ENCODE measurements at regions not wholly inside any gene's neighbourhood (a gene's known extent, or its start where the extent isn't known, plus 50 kb on each side); places are given as distances from the start of the nearest gene placed in this dataset.

DNA sequence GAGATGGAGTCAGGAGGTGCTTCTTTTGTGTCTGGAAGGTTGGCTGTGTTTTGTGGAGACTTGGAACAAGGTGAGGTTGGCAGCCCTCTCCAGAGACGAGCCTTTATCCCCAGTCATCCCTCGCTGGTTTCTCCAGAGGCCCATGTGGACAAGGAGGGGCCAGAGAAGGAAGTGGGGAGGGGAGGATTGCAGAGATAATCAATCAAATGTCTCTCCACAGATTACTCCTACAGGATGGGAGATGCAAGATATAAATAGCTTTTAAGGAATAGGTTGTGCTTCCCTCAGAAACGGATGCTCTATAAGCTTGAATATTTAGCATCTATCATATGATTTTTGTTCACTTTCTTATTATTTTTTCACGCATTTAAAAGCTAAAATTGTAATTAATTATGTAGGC lies 70.4 kb upstream of the VWDE start:
- Mint-ChIP-seq H3K36me3 (ENCODE audit: low read depth) (no peaks in the 10 kb centered on the region), H3K4me3 (no peak overlapping the region), H3K27ac (no peak overlapping the region), H3K9me3 (no peaks in the 10 kb centered on the region; the same call in 1 of the 2 replicates), H3K4me1 (ENCODE audit: low read depth) (peaks cover 6% of the 10 kb centered on the region; the same call in 1 of the 2 replicates), H3K27me3 (ENCODE audit: insufficient read depth) (peaks cover 2% of the 10 kb centered on the region; the same call in 1 of the 2 replicates)
- no peak for TF ChIP-seq CTCF (IDR thresholded peaks at IDR 0.05)
- DNase-seq, result no peak

- no peak overlapping the region; the same call in 1 of the 2 replicates for H3K27ac Mint-ChIP-seq
- H3K36me3 Mint-ChIP-seq (ENCODE audit: low read depth), result no peaks in the 10 kb centered on the region
- peaks cover 2% of the 10 kb centered on the region; the same call in 1 of the 2 replicates for H3K27me3 Mint-ChIP-seq (ENCODE audit: insufficient read depth)
- peaks cover 6% of the 10 kb centered on the region; the same call in 1 of the 2 replicates for H3K4me1 Mint-ChIP-seq (ENCODE audit: low read depth)
- TF ChIP-seq CTCF (IDR thresholded peaks at IDR 0.05), result no peak
- H3K4me3 Mint-ChIP-seq, result peak overlapping the region; percentile 51; the same call in 1 of the 2 replicates
- no peaks in the 10 kb centered on the region for H3K9me3 Mint-ChIP-seq
- DNase-seq, result no peak
These were observed 71.8 kb upstream of the VWDE start for GRCh38 chr7:12475362-12476063.

DNA sequence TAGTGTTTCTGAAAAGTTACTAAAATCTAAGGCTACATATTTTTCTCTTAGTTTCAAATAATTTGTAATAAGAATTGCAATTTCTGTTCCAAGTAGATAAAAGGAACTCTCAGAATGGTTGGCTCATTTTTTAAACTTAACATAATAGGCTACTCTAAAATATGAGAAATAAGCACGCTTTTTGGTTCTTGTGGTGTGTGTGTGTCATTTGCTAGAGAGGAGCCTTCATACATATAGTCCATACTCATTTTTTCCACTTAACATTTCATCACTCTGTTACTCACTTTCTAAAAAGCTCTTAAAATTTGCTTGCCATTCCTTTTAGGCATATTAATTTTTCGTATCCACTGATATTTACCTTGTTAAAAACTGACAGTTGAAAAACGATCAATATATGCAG lies 74.0 kb upstream of the VWDE start:
- H3K9me3 Mint-ChIP-seq, result no peaks in the 10 kb centered on the region
- H3K27me3 Mint-ChIP-seq (ENCODE audit: insufficient read depth), result peaks cover 2% of the 10 kb centered on the region; the same call in 1 of the 2 replicates
- DNase-seq, result no peak
- H3K36me3 Mint-ChIP-seq (ENCODE audit: low read depth), result no peaks in the 10 kb centered on the region
- no peak overlapping the region for H3K27ac Mint-ChIP-seq
- TF ChIP-seq CTCF (IDR thresholded peaks at IDR 0.05), result no peak
- H3K4me3 Mint-ChIP-seq, result no peak overlapping the region
- peaks cover 6% of the 10 kb centered on the region; the same call in 1 of the 2 replicates for H3K4me1 Mint-ChIP-seq (ENCODE audit: low read depth)

- H3K9me3 Mint-ChIP-seq, result no peaks in the 10 kb centered on the region
- DNase-seq, result no peak
- no peak overlapping the region for H3K27ac Mint-ChIP-seq
- H3K36me3 Mint-ChIP-seq (ENCODE audit: low read depth), result no peaks in the 10 kb centered on the region
- no peaks in the 10 kb centered on the region; the same call in 1 of the 2 replicates for H3K4me1 Mint-ChIP-seq (ENCODE audit: low read depth)
- H3K27me3 Mint-ChIP-seq (ENCODE audit: insufficient read depth), result no peaks in the 10 kb centered on the region; the same call in 1 of the 2 replicates
- H3K4me3 Mint-ChIP-seq, result peak overlapping the region; percentile 58; the same call in 1 of the 2 replicates
- TF ChIP-seq CTCF (IDR thresholded peaks at IDR 0.05), result no peak
These were observed 78.1 kb upstream of the VWDE start for GRCh38 chr7:12481722-12482121.

- Mint-ChIP-seq H3K4me3 (no peak overlapping the region), H3K36me3 (ENCODE audit: low read depth) (no peaks in the 10 kb centered on the region), H3K27me3 (ENCODE audit: insufficient read depth) (no peaks in the 10 kb centered on the region), H3K9me3 (no peaks in the 10 kb centered on the region), H3K27ac (no peak overlapping the region), H3K4me1 (ENCODE audit: low read depth) (no peaks in the 10 kb centered on the region; the same call in 1 of the 2 replicates)
- no peak for DNase-seq
- TF ChIP-seq CTCF (IDR thresholded peaks at IDR 0.05), result no peak
These were observed 82.2 kb upstream of the VWDE start for GRCh38 chr7:12485845-12486244.

Data from HFFc6 (cell line).